ENCODE measurements at regions not wholly inside any gene's neighbourhood (a gene's known extent, or its start where the extent isn't known, plus 50 kb on each side); places are given as distances from the start of the nearest gene placed in this dataset.

GRCh38 chr10:130895161-130895560, 416.4 kb downstream of the TCERG1L start:
- DNase-seq: no peak

GRCh38 chr10:130897815-130898214, 413.7 kb downstream of the TCERG1L start:
- no peak for DNase-seq

GRCh38 chr10:130898381-130898780, 413.1 kb downstream of the TCERG1L start:
- no peak for DNase-seq

GRCh38 chr10:130899856-130900255, 411.7 kb downstream of the TCERG1L start:
- DNase-seq: no peak

- no peak for DNase-seq
Observed at GRCh38 chr10:130900441-130901160, 410.9 kb downstream of the TCERG1L start.

GRCh38 chr10:130901311-130902165, 410.0 kb downstream of the TCERG1L start:
- no peak for DNase-seq

- DNase-seq: no peak
Observed at GRCh38 chr10:130902471-130902870, 409.1 kb downstream of the TCERG1L start.

- DNase-seq: no peak
Observed at GRCh38 chr10:130902929-130903328, 408.6 kb downstream of the TCERG1L start.

GRCh38 chr10:130904676-130905075, 406.8 kb downstream of the TCERG1L start:
- no peak for DNase-seq

- no peak for DNase-seq
Observed at GRCh38 chr10:130905386-130905785, 406.1 kb downstream of the TCERG1L start.

- no peak for DNase-seq
Observed at GRCh38 chr10:130905921-130906320, 405.6 kb downstream of the TCERG1L start.

- DNase-seq: no peak
Observed at GRCh38 chr10:130910848-130911247, 400.7 kb downstream of the TCERG1L start.

- DNase-seq: no peak
Observed at GRCh38 chr10:130913844-130914243, 397.7 kb downstream of the TCERG1L start.

- DNase-seq: no peak
Observed at GRCh38 chr10:130914367-130914766, 397.2 kb downstream of the TCERG1L start.

GRCh38 chr10:130915065-130915464, 396.5 kb downstream of the TCERG1L start:
- no peak for DNase-seq

- DNase-seq: no peak
Observed at GRCh38 chr10:130921461-130921860, 390.1 kb downstream of the TCERG1L start.

GRCh38 chr10:130921911-130922440, 389.5 kb downstream of the TCERG1L start:
- DNase-seq: no peak

- DNase-seq: no peak
Observed at GRCh38 chr10:130923596-130923995, 387.9 kb downstream of the TCERG1L start.

- DNase-seq: no peak
Observed at GRCh38 chr10:130924138-130924819, 387.2 kb downstream of the TCERG1L start.

GRCh38 chr10:130926442-130926841, 385.1 kb downstream of the TCERG1L start:
- DNase-seq: no peak

- no peak for DNase-seq
Observed at GRCh38 chr10:130927157-130927556, 384.4 kb downstream of the TCERG1L start.

- no peak for DNase-seq
Observed at GRCh38 chr10:130928306-130928705, 383.2 kb downstream of the TCERG1L start.

Measured in SHP77 (cell line).